ENCODE measurements at regions not wholly inside any gene's neighbourhood (a gene's known extent, or its start where the extent isn't known, plus 50 kb on each side); places are given as distances from the start of the nearest gene placed in this dataset.
"Not testable (repeated sequence)": the region's sequence is repeated elsewhere in the genome, so short reads cannot be mapped to it uniquely, and the experiment has no call there.

- no peak for DNase-seq
- intact Hi-C loops (cut with DNase I; ENCODE audit: low total_unique reads): no loop called here
- no peak for TF ChIP-seq POLR2A (IDR thresholded peaks at IDR 0.05)
- TF ChIP-seq, protein P1, sequence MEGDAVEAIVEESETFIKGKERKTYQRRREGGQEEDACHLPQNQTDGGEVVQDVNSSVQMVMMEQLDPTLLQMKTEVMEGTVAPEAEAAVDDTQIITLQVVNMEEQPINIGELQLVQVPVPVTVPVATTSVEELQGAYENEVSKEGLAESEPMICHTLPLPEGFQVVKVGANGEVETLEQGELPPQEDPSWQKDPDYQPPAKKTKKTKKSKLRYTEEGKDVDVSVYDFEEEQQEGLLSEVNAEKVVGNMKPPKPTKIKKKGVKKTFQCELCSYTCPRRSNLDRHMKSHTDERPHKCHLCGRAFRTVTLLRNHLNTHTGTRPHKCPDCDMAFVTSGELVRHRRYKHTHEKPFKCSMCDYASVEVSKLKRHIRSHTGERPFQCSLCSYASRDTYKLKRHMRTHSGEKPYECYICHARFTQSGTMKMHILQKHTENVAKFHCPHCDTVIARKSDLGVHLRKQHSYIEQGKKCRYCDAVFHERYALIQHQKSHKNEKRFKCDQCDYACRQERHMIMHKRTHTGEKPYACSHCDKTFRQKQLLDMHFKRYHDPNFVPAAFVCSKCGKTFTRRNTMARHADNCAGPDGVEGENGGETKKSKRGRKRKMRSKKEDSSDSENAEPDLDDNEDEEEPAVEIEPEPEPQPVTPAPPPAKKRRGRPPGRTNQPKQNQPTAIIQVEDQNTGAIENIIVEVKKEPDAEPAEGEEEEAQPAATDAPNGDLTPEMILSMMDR (IDR thresholded peaks at IDR 0.05): no peak
Measured at GRCh38 chr2:2728635-2729034, 397.6 kb upstream of the MYT1L start.

DNA sequence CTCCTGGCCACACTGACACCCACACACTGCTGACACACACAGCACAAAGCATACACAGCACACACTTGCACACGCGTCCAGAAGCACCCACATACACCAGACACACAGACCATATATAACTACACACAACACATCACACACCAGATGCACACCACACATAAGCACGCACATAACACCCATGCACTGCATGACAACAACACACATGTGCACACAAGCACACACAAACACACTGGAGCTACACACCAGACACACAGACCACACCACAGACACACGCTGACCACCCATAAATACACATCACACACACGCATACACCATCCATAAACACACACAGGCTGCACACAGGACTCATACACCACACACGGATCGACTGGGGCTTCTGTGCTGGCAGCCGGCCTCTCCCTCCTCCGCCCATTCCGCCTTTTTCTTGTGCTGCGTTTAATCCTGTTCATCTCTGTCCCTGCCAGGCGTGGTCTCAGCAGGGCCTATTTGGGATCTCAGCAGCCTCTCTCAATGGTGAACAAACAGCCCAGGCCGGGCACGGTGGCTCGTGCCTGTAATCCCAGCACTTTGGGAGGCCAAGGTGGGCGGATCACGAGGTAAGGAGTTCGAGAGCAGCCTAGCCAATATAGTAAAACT is 396.9 kb upstream of the MYT1L start:
- Histone ChIP-seq H3K36me3 (no peaks in the 10 kb centered on the region), H3K4me1 (no peaks in the 10 kb centered on the region), H3K27me3 (no peaks in the 10 kb centered on the region), H3K9me3 (no peaks in the 10 kb centered on the region), H3K4me3 (no peak overlapping the region), H3K27ac (no peak overlapping the region)
- intact Hi-C loops (cut with DNase I; ENCODE audit: low total_unique reads): no loop called here
- DNase-seq: no peak
- no peak for TF ChIP-seq POLR2A (IDR thresholded peaks at IDR 0.05)
- TF ChIP-seq, protein P1 (IDR thresholded peaks at IDR 0.05): no peak

More at GRCh38 chr2:2728635-2729034, 397.6 kb upstream of the MYT1L start:
- Histone ChIP-seq H3K9me3 (no peaks in the 10 kb centered on the region), H3K27me3 (no peaks in the 10 kb centered on the region), H3K4me1 (no peaks in the 10 kb centered on the region), H3K36me3 (no peaks in the 10 kb centered on the region), H3K27ac (no peak overlapping the region), H3K4me3 (no peak overlapping the region)

- no peaks in the 10 kb centered on the region for H3K9me3 ChIP-seq
- H3K36me3 ChIP-seq: no peaks in the 10 kb centered on the region
- H3K27me3 ChIP-seq: no peaks in the 10 kb centered on the region
- no peak overlapping the region for H3K27ac ChIP-seq
- no peak overlapping the region for H3K4me3 ChIP-seq
- intact Hi-C loops (cut with DNase I; ENCODE audit: low total_unique reads): no loop called here
- no peak for DNase-seq
- no peaks in the 10 kb centered on the region for H3K4me1 ChIP-seq
- TF ChIP-seq, protein P1 (IDR thresholded peaks at IDR 0.05): no peak
- TF ChIP-seq POLR2A (IDR thresholded peaks at IDR 0.05): no peak
Measured at GRCh38 chr2:2726163-2726562, 395.1 kb upstream of the MYT1L start.

GRCh38 chr2:2723064-2723463 is 392.0 kb upstream of the MYT1L start:
- no peak overlapping the region for H3K27ac ChIP-seq
- intact Hi-C loops (cut with DNase I; ENCODE audit: low total_unique reads): no loop called here
- H3K27me3 ChIP-seq: no peaks in the 10 kb centered on the region
- H3K9me3 ChIP-seq: no peaks in the 10 kb centered on the region
- H3K4me1 ChIP-seq: no peaks in the 10 kb centered on the region
- H3K4me3 ChIP-seq: no peak overlapping the region
- H3K36me3 ChIP-seq: no peaks in the 10 kb centered on the region
- TF ChIP-seq, protein P1 (IDR thresholded peaks at IDR 0.05): no peak
- no peak for TF ChIP-seq POLR2A (IDR thresholded peaks at IDR 0.05)
- DNase-seq: no peak

DNA sequence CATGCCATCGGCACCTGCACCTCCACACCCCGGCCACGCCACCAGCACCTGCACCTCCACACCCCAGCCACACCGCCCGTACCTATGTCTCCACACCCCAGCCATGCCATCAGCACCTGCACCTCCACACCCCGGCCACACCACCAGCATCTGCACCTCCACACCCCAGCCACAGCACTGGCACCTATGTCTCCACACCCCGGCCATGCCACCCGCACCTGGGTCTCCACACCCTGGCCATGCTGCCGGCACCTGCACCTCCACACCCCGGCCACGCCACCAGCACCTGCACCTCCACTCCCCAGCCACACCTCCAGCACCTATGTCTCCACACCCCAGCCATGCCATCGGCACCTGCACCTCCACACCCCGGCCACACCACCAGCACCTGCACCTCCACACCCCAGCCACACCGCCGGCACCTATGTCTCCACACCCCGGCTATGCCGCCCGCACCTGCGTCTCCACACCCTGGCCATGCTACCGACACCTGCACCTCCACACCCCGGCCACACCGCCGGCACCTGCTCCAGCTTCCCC is 390.3 kb upstream of the MYT1L start:
- Histone ChIP-seq H3K36me3 (no peaks in the 10 kb centered on the region), H3K27me3 (no peaks in the 10 kb centered on the region), H3K4me1 (no peaks in the 10 kb centered on the region), H3K9me3 (no peaks in the 10 kb centered on the region), H3K27ac (no peak overlapping the region), H3K4me3 (no peak overlapping the region)
- intact Hi-C loops (cut with DNase I; ENCODE audit: low total_unique reads): no loop called here
- DNase-seq: no peak
- TF ChIP-seq POLR2A (IDR thresholded peaks at IDR 0.05): no peak
- TF ChIP-seq, protein P1 (IDR thresholded peaks at IDR 0.05): no peak

GRCh38 chr2:2720806-2721205 is 389.7 kb upstream of the MYT1L start:
- H3K27ac ChIP-seq; DNase-seq; H3K4me3 ChIP-seq; intact Hi-C loops (cut with DNase I; ENCODE audit: low total_unique reads); H3K36me3 ChIP-seq; H3K9me3 ChIP-seq; H3K4me1 ChIP-seq; H3K27me3 ChIP-seq: not testable (repeated sequence)

Measured in uterus (tissue), 3 donors.